H9 (cell line): ENCODE measurements at regions not wholly inside any gene's neighbourhood (a gene's known extent, or its start where the extent isn't known, plus 50 kb on each side); places are given as distances from the start of the nearest gene placed in this dataset.

Experiments used
- DNase-seq: peaks from one replicate; pipeline ENCODE4 v3.0.0-alpha.2; 2017
- H2AFZ ChIP-seq: one replicate; pipeline ENCODE4 v1.6.1; 2013; ENCODE audit warnings: mild to moderate bottlenecking, low read length, control low read depth, moderate library complexity
- H2AK5ac ChIP-seq: 2 replicates; pipeline ENCODE4 v1.6.1; 2013; ENCODE audit warnings: low read length, control low read depth, mixed read lengths; ENCODE audit not compliant: insufficient read length
- H2BK120ac ChIP-seq: one replicate; pipeline ENCODE4 v1.6.1; 2013; ENCODE audit warnings: low read depth, mild to moderate bottlenecking, low read length, control low read depth, inconsistent platforms; ENCODE audit not compliant: poor library complexity, severe bottlenecking
- H2BK12ac ChIP-seq: 2 replicates; pipeline ENCODE4 v1.6.1; 2013; ENCODE audit warnings: low read length, control low read depth, mixed read lengths, low read depth; ENCODE audit not compliant: insufficient read length
- H2BK15ac ChIP-seq: 2 replicates; pipeline ENCODE4 v1.6.1; 2013; ENCODE audit warnings: low read depth, low read length, control low read depth
- H2BK20ac ChIP-seq: one replicate; pipeline ENCODE4 v1.6.1; 2013; ENCODE audit warnings: low read depth, mild to moderate bottlenecking, low read length, control low read depth, inconsistent platforms; ENCODE audit not compliant: poor library complexity, severe bottlenecking
- H2BK5ac ChIP-seq: 2 replicates; pipeline ENCODE4 v1.6.1; 2013; ENCODE audit warnings: low read length, control low read depth, mixed read lengths; ENCODE audit not compliant: insufficient read length
- H3K14ac ChIP-seq: 2 replicates; pipeline ENCODE4 v1.6.1; 2013; ENCODE audit warnings: low read length, control low read depth; ENCODE audit not compliant: insufficient read depth
- H3K18ac ChIP-seq: 2 replicates; pipeline ENCODE4 v1.6.1; 2013; ENCODE audit warnings: low read depth, mild to moderate bottlenecking, mixed read lengths, low read length, control low read depth; ENCODE audit not compliant: insufficient read length
- H3K23ac ChIP-seq: 2 replicates; pipeline ENCODE4 v1.6.1; 2013; ENCODE audit warnings: low read length, control low read depth, mixed read lengths, low read depth; ENCODE audit not compliant: insufficient read length
- H3K23me2 ChIP-seq: 2 replicates; pipeline ENCODE4 v1.6.1; 2013; ENCODE audit warnings: low read depth, mild to moderate bottlenecking, mixed read lengths, low read length, control low read depth; ENCODE audit not compliant: insufficient read length, poor library complexity, severe bottlenecking
- H3K27ac ChIP-seq: 2 replicates; pipeline ENCODE4 v1.5.1; 2013; ENCODE audit warnings: low read length, control low read depth, mixed read lengths, low read depth; ENCODE audit not compliant: insufficient read length
- H3K27me3 ChIP-seq: 2 replicates; pipeline ENCODE4 v1.6.1; 2013; ENCODE audit warnings: low read length, control low read depth, inconsistent platforms; ENCODE audit not compliant: insufficient read depth
- H3K4ac ChIP-seq: 2 replicates; pipeline ENCODE4 v1.6.1; 2013; ENCODE audit warnings: low read depth, mild to moderate bottlenecking, control low read depth, inconsistent platforms, low read length, moderate library complexity
- H3K4me1 ChIP-seq: 2 replicates; pipeline ENCODE4 v1.6.1; 2013; ENCODE audit warnings: low read length, control low read depth, inconsistent platforms; ENCODE audit not compliant: insufficient read depth
- H3K4me2 ChIP-seq: 2 replicates; pipeline ENCODE4 v1.6.1; 2013; ENCODE audit warnings: low read length, control low read depth, mixed read lengths; ENCODE audit not compliant: insufficient read length, insufficient read depth
- H3K56ac ChIP-seq: 2 replicates; pipeline ENCODE4 v1.6.1; 2013; ENCODE audit warnings: low read depth, mild to moderate bottlenecking, mixed read lengths, low read length, control low read depth; ENCODE audit not compliant: insufficient read length
- H3K79me1 ChIP-seq: 2 replicates; pipeline ENCODE4 v1.6.1; 2013; ENCODE audit warnings: low read depth, mild to moderate bottlenecking, moderate library complexity, low read length, control low read depth, inconsistent platforms; ENCODE audit not compliant: insufficient read depth, poor library complexity, severe bottlenecking
- H3K79me2 ChIP-seq: 2 replicates; pipeline ENCODE4 v1.6.1; 2013; ENCODE audit warnings: low read length, control low read depth, inconsistent platforms; ENCODE audit not compliant: insufficient read depth
- H3K9ac ChIP-seq: 2 replicates; pipeline ENCODE4 v1.6.1; 2013; ENCODE audit warnings: low read length, control low read depth, mixed read lengths; ENCODE audit not compliant: insufficient read length; ENCODE audit errors: extremely low read depth
- H3K9me3 ChIP-seq: one replicate; pipeline ENCODE4 v1.6.1; 2013; ENCODE audit warnings: low read depth, low read length, inconsistent platforms; ENCODE audit not compliant: control insufficient read depth
- H3T11ph ChIP-seq: one replicate; pipeline ENCODE4 v1.6.1; 2013; ENCODE audit warnings: mild to moderate bottlenecking, low read length, control low read depth, inconsistent platforms
- H4K20me1 ChIP-seq: one replicate; pipeline ENCODE4 v1.6.1; 2013; ENCODE audit not compliant: control insufficient read depth, insufficient read length, insufficient read depth
- H4K5ac ChIP-seq: 2 replicates; pipeline ENCODE4 v1.6.1; 2013; ENCODE audit warnings: low read depth, mild to moderate bottlenecking, mixed read lengths, low read length, control low read depth; ENCODE audit not compliant: insufficient read length
- H4K8ac ChIP-seq: replicated peaks from 2 replicates; pipeline ENCODE4 v1.6.1; 2013; ENCODE audit warnings: low read length, control low read depth, mixed read lengths, low read depth; ENCODE audit not compliant: insufficient read length
- H4K91ac ChIP-seq: 2 replicates; pipeline ENCODE4 v1.6.1; 2013; ENCODE audit warnings: low read depth, mild to moderate bottlenecking, moderate library complexity, mixed read lengths, low read length, control low read depth; ENCODE audit not compliant: insufficient read length
- H3K27ac Mint-ChIP-seq, 3 experiments: 2 replicates in 2 of 3; 3 replicates in 1 of 3; pipeline ENCODE4 v1.8.0; 2020 to 2021; ENCODE audit warnings: mixed read lengths in 3 of 3, mild to moderate bottlenecking in 1 of 3, moderate library complexity in 1 of 3
- H3K27me3 Mint-ChIP-seq: 2 replicates; pipeline ENCODE4 v1.8.0; 2021; ENCODE audit warnings: low read depth, mild to moderate bottlenecking, moderate library complexity, mixed read lengths
- H3K36me3 Mint-ChIP-seq, 3 experiments: 2 replicates in 2 of 3; 3 replicates in 1 of 3; pipeline ENCODE4 v1.8.0; 2020 to 2021; ENCODE audit warnings: low read depth in 3 of 3, mixed read lengths in 3 of 3; ENCODE audit not compliant: insufficient read depth in 1 of 3
- H3K4me1 Mint-ChIP-seq, 2 experiments: 2 replicates each; pipeline ENCODE4 v1.8.0; 2020; ENCODE audit warnings: mixed read lengths in 2 of 2
- H3K4me3 Mint-ChIP-seq, 2 experiments: 2 replicates in 1 of 2; 3 replicates in 1 of 2; pipeline ENCODE4 v1.8.0; 2020 to 2021; ENCODE audit warnings: mild to moderate bottlenecking in 2 of 2, mixed read lengths in 2 of 2, moderate library complexity in 1 of 2
- H3K9me3 Mint-ChIP-seq, 2 experiments: 2 replicates in 1 of 2; 3 replicates in 1 of 2; pipeline ENCODE4 v1.8.0; 2020; ENCODE audit warnings: mild to moderate bottlenecking in 2 of 2, mixed read lengths in 2 of 2, moderate library complexity in 1 of 2
- WGBS: extraction: QIAGEN DNeasy Blood & Tissue Kit; methylation state at CpG from one replicate; pipeline ENCODE4 v1.1.7; 2013; ENCODE audit warnings: missing lambda C conversion rate, low lambda C conversion rate, mixed read lengths; ENCODE audit not compliant: insufficient read length; ENCODE audit errors: extremely low coverage; 5-methylcytosine and 5-hydroxymethylcytosine counted together
- TF ChIP-seq, protein P1 (sequence below): fragments of 200-600 bp; sonication (generic); conservative IDR thresholded peaks from 3 replicates; pipeline ENCODE4 v1.8.0; 2021; ENCODE audit warnings: antibody characterized with exemption, mild to moderate bottlenecking

DNA sequence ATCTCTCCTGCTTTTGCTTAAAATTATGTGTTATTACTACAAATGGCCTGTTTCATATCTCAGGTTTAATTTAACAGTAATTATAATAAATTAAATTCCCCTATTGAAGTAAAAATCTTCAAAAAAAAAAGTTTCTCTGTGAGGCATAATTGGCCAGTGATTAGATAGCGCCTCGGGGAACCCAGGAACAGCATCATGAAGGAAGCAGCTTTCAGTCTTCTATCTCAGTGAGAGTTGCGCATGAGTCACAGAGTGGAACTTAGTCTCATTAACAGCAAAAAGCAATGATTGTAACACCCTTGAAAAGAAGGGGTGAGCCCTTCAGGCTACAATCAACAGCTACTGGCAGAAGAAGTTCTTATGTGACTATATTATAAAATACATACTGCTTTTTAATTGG is 506.2 kb upstream of the ZWINT start:
- no peak overlapping the region for H2AK5ac ChIP-seq
- H3K14ac ChIP-seq = no peak overlapping the region
- H3K56ac ChIP-seq = no peak overlapping the region
- no peak for DNase-seq
- no peaks in the 10 kb centered on the region; a peak in 1 of 7 replicates for H3K36me3 Mint-ChIP-seq
- no peaks in the 10 kb centered on the region for H3K79me2 ChIP-seq
- no peak overlapping the region for H2BK15ac ChIP-seq
- no peaks in the 10 kb centered on the region for H3K27me3 ChIP-seq
- no peak overlapping the region for H4K5ac ChIP-seq
- no peaks in the 10 kb centered on the region for H3K79me1 ChIP-seq
- no peak overlapping the region for H3K27ac ChIP-seq
- no peaks in the 10 kb centered on the region for H3K4me1 ChIP-seq
- H3K27me3 Mint-ChIP-seq = no peaks in the 10 kb centered on the region
- no peak overlapping the region for H4K8ac ChIP-seq
- no peaks in the 10 kb centered on the region for H4K20me1 ChIP-seq
- H2BK5ac ChIP-seq = no peak overlapping the region
- no peak overlapping the region for H3T11ph ChIP-seq
- no peaks in the 10 kb centered on the region for H3K23me2 ChIP-seq
- H3K27ac Mint-ChIP-seq = no peak overlapping the region
- no peak overlapping the region for H2BK120ac ChIP-seq
- no peak overlapping the region for H3K18ac ChIP-seq
- no peak overlapping the region for H4K91ac ChIP-seq
- no peak overlapping the region for H3K23ac ChIP-seq
- no peak overlapping the region for H3K9ac ChIP-seq
- H3K9me3 Mint-ChIP-seq = no peaks in the 10 kb centered on the region
- TF ChIP-seq, protein P1, sequence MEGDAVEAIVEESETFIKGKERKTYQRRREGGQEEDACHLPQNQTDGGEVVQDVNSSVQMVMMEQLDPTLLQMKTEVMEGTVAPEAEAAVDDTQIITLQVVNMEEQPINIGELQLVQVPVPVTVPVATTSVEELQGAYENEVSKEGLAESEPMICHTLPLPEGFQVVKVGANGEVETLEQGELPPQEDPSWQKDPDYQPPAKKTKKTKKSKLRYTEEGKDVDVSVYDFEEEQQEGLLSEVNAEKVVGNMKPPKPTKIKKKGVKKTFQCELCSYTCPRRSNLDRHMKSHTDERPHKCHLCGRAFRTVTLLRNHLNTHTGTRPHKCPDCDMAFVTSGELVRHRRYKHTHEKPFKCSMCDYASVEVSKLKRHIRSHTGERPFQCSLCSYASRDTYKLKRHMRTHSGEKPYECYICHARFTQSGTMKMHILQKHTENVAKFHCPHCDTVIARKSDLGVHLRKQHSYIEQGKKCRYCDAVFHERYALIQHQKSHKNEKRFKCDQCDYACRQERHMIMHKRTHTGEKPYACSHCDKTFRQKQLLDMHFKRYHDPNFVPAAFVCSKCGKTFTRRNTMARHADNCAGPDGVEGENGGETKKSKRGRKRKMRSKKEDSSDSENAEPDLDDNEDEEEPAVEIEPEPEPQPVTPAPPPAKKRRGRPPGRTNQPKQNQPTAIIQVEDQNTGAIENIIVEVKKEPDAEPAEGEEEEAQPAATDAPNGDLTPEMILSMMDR = no peak
- no peaks in the 10 kb centered on the region for H3K9me3 ChIP-seq
- no peak overlapping the region for H3K4me3 Mint-ChIP-seq
- no peak overlapping the region for H2BK12ac ChIP-seq
- H2BK20ac ChIP-seq = no peak overlapping the region
- WGBS = no CpG with 5 or more reads among the region's 3 CpGs
- peaks cover 0 to under 1% of the 10 kb centered on the region in 2 experiments; a peak in 2 of 4 replicates for H3K4me1 Mint-ChIP-seq
- H3K4ac ChIP-seq = no peak overlapping the region
- no peak overlapping the region for H3K4me2 ChIP-seq
- H2AFZ ChIP-seq = no peak overlapping the region
